Mucosa of stomach (tissue), 1 donor: ENCODE measurements at regions not wholly inside any gene's neighbourhood (a gene's known extent, or its start where the extent isn't known, plus 50 kb on each side); places are given as distances from the start of the nearest gene placed in this dataset.
"Not testable (repeated sequence)": the region's sequence is repeated elsewhere in the genome, so short reads cannot be mapped to it uniquely, and the experiment has no call there.

Experiments
- H3K27me3 ChIP-seq: one replicate; pipeline ENCODE4 v1.7.0; 2013; ENCODE audit warnings: mild to moderate bottlenecking, low read length; ENCODE audit not compliant: control insufficient read depth, insufficient read depth
- H3K36me3 ChIP-seq: one replicate; pipeline ENCODE4 v1.7.0; 2013; ENCODE audit warnings: low read length; ENCODE audit not compliant: control insufficient read depth, insufficient read depth
- H3K4me1 ChIP-seq: one replicate; pipeline ENCODE4 v1.7.0; 2013; ENCODE audit warnings: mild to moderate bottlenecking, low read length; ENCODE audit not compliant: control insufficient read depth, insufficient read depth
- H3K4me3 ChIP-seq: one replicate; pipeline ENCODE4 v1.7.0; 2013; ENCODE audit warnings: low read length
- H3K9ac ChIP-seq: one replicate; pipeline ENCODE4 v1.7.0; 2013; ENCODE audit warnings: mild to moderate bottlenecking, low read length, moderate library complexity
- H3K9me3 ChIP-seq: one replicate; pipeline ENCODE4 v1.7.0; 2013; ENCODE audit warnings: mild to moderate bottlenecking, low read length, moderate library complexity; ENCODE audit not compliant: control insufficient read depth
- donor health status: Pancreatic carcinoma.

- H3K4me1 ChIP-seq, result no peaks in the 10 kb centered on the region
- H3K9ac ChIP-seq, result no peak overlapping the region
- H3K4me3 ChIP-seq, result no peak overlapping the region
Observed at GRCh38 chr21:16425376-16425775, 695.6 kb downstream of the USP25 start.

GRCh38 chr21:16426936-16427335, 697.2 kb downstream of the USP25 start:
- no peaks in the 10 kb centered on the region for H3K4me1 ChIP-seq
- no peak overlapping the region for H3K9ac ChIP-seq
- H3K36me3 ChIP-seq, result no peaks in the 10 kb centered on the region
- no peaks in the 10 kb centered on the region for H3K9me3 ChIP-seq
- no peak overlapping the region for H3K4me3 ChIP-seq
- H3K27me3 ChIP-seq, result no peaks in the 10 kb centered on the region

More at GRCh38 chr21:16425376-16425775, 695.6 kb downstream of the USP25 start:
- Histone ChIP-seq H3K27me3 (no peaks in the 10 kb centered on the region), H3K36me3 (no peaks in the 10 kb centered on the region), H3K9me3 (no peaks in the 10 kb centered on the region)

GRCh38 chr21:16427587-16428087, 697.9 kb downstream of the USP25 start:
- Histone ChIP-seq H3K27me3 (no peaks in the 10 kb centered on the region), H3K36me3 (no peaks in the 10 kb centered on the region), H3K4me1 (no peaks in the 10 kb centered on the region), H3K9me3 (no peaks in the 10 kb centered on the region), H3K4me3 (no peak overlapping the region), H3K9ac (no peak overlapping the region)

- no peaks in the 10 kb centered on the region for H3K36me3 ChIP-seq
- no peak overlapping the region for H3K9ac ChIP-seq
- H3K27me3 ChIP-seq, result no peaks in the 10 kb centered on the region
- no peak overlapping the region for H3K4me3 ChIP-seq
- no peaks in the 10 kb centered on the region for H3K9me3 ChIP-seq
- H3K4me1 ChIP-seq, result no peaks in the 10 kb centered on the region
Observed at GRCh38 chr21:16437586-16437985, 707.8 kb downstream of the USP25 start.

- Histone ChIP-seq H3K4me1 (no peaks in the 10 kb centered on the region), H3K9ac (no peak overlapping the region), H3K9me3 (no peaks in the 10 kb centered on the region), H3K36me3 (no peaks in the 10 kb centered on the region), H3K4me3 (no peak overlapping the region), H3K27me3 (no peaks in the 10 kb centered on the region)
Observed at GRCh38 chr21:16438761-16439160, 709.0 kb downstream of the USP25 start.

GRCh38 chr21:16441789-16442188, 712.0 kb downstream of the USP25 start:
- no peaks in the 10 kb centered on the region for H3K4me1 ChIP-seq
- H3K9ac ChIP-seq, result no peak overlapping the region
- no peak overlapping the region for H3K4me3 ChIP-seq
- H3K9me3 ChIP-seq, result no peaks in the 10 kb centered on the region
- no peaks in the 10 kb centered on the region for H3K27me3 ChIP-seq
- no peaks in the 10 kb centered on the region for H3K36me3 ChIP-seq

GRCh38 chr21:16454399-16454798, 724.6 kb downstream of the USP25 start:
- no peaks in the 10 kb centered on the region for H3K36me3 ChIP-seq

GRCh38 chr21:16455526-16455925, 725.7 kb downstream of the USP25 start:
- H3K27me3 ChIP-seq, result no peaks in the 10 kb centered on the region
- H3K4me1 ChIP-seq, result no peaks in the 10 kb centered on the region
- H3K36me3 ChIP-seq, result no peaks in the 10 kb centered on the region
- H3K9ac ChIP-seq, result no peak overlapping the region
- H3K9me3 ChIP-seq, result no peaks in the 10 kb centered on the region
- no peak overlapping the region for H3K4me3 ChIP-seq

More at GRCh38 chr21:16454399-16454798, 724.6 kb downstream of the USP25 start:
- Histone ChIP-seq H3K27me3 (no peaks in the 10 kb centered on the region), H3K4me3 (no peak overlapping the region), H3K9me3 (no peaks in the 10 kb centered on the region), H3K4me1 (no peaks in the 10 kb centered on the region), H3K9ac (no peak overlapping the region)

GRCh38 chr21:16455978-16456377, 726.2 kb downstream of the USP25 start:
- H3K27me3 ChIP-seq, result no peaks in the 10 kb centered on the region
- H3K9ac ChIP-seq, result no peak overlapping the region
- H3K4me1 ChIP-seq, result no peaks in the 10 kb centered on the region
- no peaks in the 10 kb centered on the region for H3K36me3 ChIP-seq
- no peaks in the 10 kb centered on the region for H3K9me3 ChIP-seq
- no peak overlapping the region for H3K4me3 ChIP-seq

GRCh38 chr21:16457498-16457897, 727.7 kb downstream of the USP25 start:
- no peaks in the 10 kb centered on the region for H3K27me3 ChIP-seq
- H3K4me3 ChIP-seq, result no peak overlapping the region
- H3K36me3 ChIP-seq, result no peaks in the 10 kb centered on the region
- H3K9ac ChIP-seq, result no peak overlapping the region
- H3K4me1 ChIP-seq, result no peaks in the 10 kb centered on the region
- no peaks in the 10 kb centered on the region for H3K9me3 ChIP-seq

GRCh38 chr21:16460936-16461335, 731.2 kb downstream of the USP25 start:
- H3K4me3 ChIP-seq, result no peak overlapping the region
- H3K9ac ChIP-seq, result no peak overlapping the region
- H3K9me3 ChIP-seq, result no peaks in the 10 kb centered on the region
- no peaks in the 10 kb centered on the region for H3K36me3 ChIP-seq
- no peaks in the 10 kb centered on the region for H3K4me1 ChIP-seq
- no peaks in the 10 kb centered on the region for H3K27me3 ChIP-seq

GRCh38 chr21:16464211-16464889, 734.6 kb downstream of the USP25 start:
- H3K4me1 ChIP-seq, H3K9me3 ChIP-seq, H3K9ac ChIP-seq, H3K36me3 ChIP-seq, H3K4me3 ChIP-seq, H3K27me3 ChIP-seq: not testable (repeated sequence)

- H3K9ac ChIP-seq, result no peak overlapping the region
- H3K4me1 ChIP-seq, result no peaks in the 10 kb centered on the region
- H3K36me3 ChIP-seq, result no peaks in the 10 kb centered on the region
- no peak overlapping the region for H3K4me3 ChIP-seq
- H3K9me3 ChIP-seq, result no peaks in the 10 kb centered on the region
- H3K27me3 ChIP-seq, result no peaks in the 10 kb centered on the region
Observed at GRCh38 chr21:16468184-16468583, 738.4 kb downstream of the USP25 start.
